DND-41 (cell line): ENCODE measurements at regions not wholly inside any gene's neighbourhood (a gene's known extent, or its start where the extent isn't known, plus 50 kb on each side); places are given as distances from the start of the nearest gene placed in this dataset.

Source experiments
- ATAC-seq: fragments of 200-7000 bp; cut with Tn5 transposase; 3 replicates; pipeline ENCODE4 v1.9.1; 2021; ENCODE audit warnings: low read depth; ENCODE audit not compliant: insufficient read depth
- DNase-seq: peaks from one replicate; pipeline ENCODE4 v3.0.0-alpha.2; 2020
- H2AFZ ChIP-seq: 2 replicates; pipeline ENCODE4 v1.6.0; 2012; ENCODE audit warnings: low read depth, low read length
- H3K27ac ChIP-seq: 2 replicates; pipeline ENCODE4 v1.5.1; 2012; ENCODE audit warnings: low read length, inconsistent platforms
- H3K27me3 ChIP-seq: fragments of 200-600 bp; sonication (generic); 2 replicates; pipeline ENCODE4 v1.6.0; 2012; ENCODE audit warnings: low read length, mild to moderate bottlenecking, inconsistent platforms; ENCODE audit not compliant: insufficient read depth, poor library complexity
- H3K36me3 ChIP-seq: 2 replicates; pipeline ENCODE4 v1.5.1; 2012; ENCODE audit warnings: low read length, inconsistent platforms; ENCODE audit not compliant: insufficient read depth
- H3K4me1 ChIP-seq: 2 replicates; pipeline ENCODE4 v1.5.1; 2012; ENCODE audit warnings: mild to moderate bottlenecking, low read length; ENCODE audit not compliant: insufficient read depth
- H3K4me2 ChIP-seq: 2 replicates; pipeline ENCODE4 v1.6.0; 2012; ENCODE audit warnings: mild to moderate bottlenecking, moderate library complexity, low read length, inconsistent platforms; ENCODE audit not compliant: insufficient read depth
- H3K4me3 ChIP-seq, 2 experiments: fragments of 200-600 bp in 1 of 2; shearing (Covaris generic) in 1 of 2; 2 replicates each; pipeline ENCODE4 v1.5.1; 2012 to 2016; ENCODE audit warnings: inconsistent platforms in 2 of 2, low read length in 2 of 2, mild to moderate bottlenecking in 2 of 2, low read depth in 1 of 2, moderate library complexity in 1 of 2
- H3K79me2 ChIP-seq: 2 replicates; pipeline ENCODE4 v1.6.0; 2012; ENCODE audit warnings: low read length, inconsistent platforms; ENCODE audit not compliant: insufficient read depth
- H3K9ac ChIP-seq: 2 replicates; pipeline ENCODE4 v1.6.0; 2012; ENCODE audit warnings: low read depth, mild to moderate bottlenecking, inconsistent platforms, low read length, moderate library complexity
- H3K9me3 ChIP-seq: 2 replicates; pipeline ENCODE4 v1.5.1; 2012; ENCODE audit warnings: low read length, moderate library complexity, mild to moderate bottlenecking, inconsistent platforms; ENCODE audit not compliant: insufficient read depth, severe bottlenecking
- H4K20me1 ChIP-seq: 2 replicates; pipeline ENCODE4 v1.6.0; 2012; ENCODE audit warnings: low read length; ENCODE audit not compliant: insufficient read depth
- EZH2 ChIP-seq: IDR thresholded peaks from 3 replicates; pipeline ENCODE4 v1.6.1; 2012; ENCODE audit warnings: borderline replicate concordance, low read depth, mild to moderate bottlenecking, moderate library complexity, low read length, inconsistent platforms; ENCODE audit not compliant: severe bottlenecking
- TF ChIP-seq, protein P1 (sequence below): IDR thresholded peaks from 2 replicates; pipeline ENCODE4 v1.5.1; 2012; ENCODE audit warnings: borderline replicate concordance, low read length, moderate library complexity, mild to moderate bottlenecking; ENCODE audit not compliant: poor library complexity, severe bottlenecking; ENCODE audit errors: extremely low read depth

- ATAC-seq (no peak), DNase-seq (no peak)
- TF ChIP-seq EZH2: no peak
- TF ChIP-seq, protein P1, sequence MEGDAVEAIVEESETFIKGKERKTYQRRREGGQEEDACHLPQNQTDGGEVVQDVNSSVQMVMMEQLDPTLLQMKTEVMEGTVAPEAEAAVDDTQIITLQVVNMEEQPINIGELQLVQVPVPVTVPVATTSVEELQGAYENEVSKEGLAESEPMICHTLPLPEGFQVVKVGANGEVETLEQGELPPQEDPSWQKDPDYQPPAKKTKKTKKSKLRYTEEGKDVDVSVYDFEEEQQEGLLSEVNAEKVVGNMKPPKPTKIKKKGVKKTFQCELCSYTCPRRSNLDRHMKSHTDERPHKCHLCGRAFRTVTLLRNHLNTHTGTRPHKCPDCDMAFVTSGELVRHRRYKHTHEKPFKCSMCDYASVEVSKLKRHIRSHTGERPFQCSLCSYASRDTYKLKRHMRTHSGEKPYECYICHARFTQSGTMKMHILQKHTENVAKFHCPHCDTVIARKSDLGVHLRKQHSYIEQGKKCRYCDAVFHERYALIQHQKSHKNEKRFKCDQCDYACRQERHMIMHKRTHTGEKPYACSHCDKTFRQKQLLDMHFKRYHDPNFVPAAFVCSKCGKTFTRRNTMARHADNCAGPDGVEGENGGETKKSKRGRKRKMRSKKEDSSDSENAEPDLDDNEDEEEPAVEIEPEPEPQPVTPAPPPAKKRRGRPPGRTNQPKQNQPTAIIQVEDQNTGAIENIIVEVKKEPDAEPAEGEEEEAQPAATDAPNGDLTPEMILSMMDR: no peak
- Histone ChIP-seq H3K79me2 (no peaks in the 10 kb centered on the region), H4K20me1 (no peaks in the 10 kb centered on the region), H3K4me3 (no peak overlapping the region), H3K36me3 (no peaks in the 10 kb centered on the region), H3K27me3 (no peaks in the 10 kb centered on the region), H2AFZ (no peak overlapping the region), H3K4me2 (no peak overlapping the region), H3K9me3 (no peaks in the 10 kb centered on the region), H3K27ac (peak overlapping the region; percentile 67), H3K4me1 (peaks cover 76% of the 10 kb centered on the region), H3K9ac (no peak overlapping the region)
Observed at GRCh38 chr20:23148731-23149570, 62.8 kb upstream of the CD93 start.

- H3K9me3 ChIP-seq: no peaks in the 10 kb centered on the region
- no peak overlapping the region for H3K4me2 ChIP-seq
- no peak overlapping the region for H3K4me3 ChIP-seq
- H3K27ac ChIP-seq: peak overlapping the region; percentile 49
- H2AFZ ChIP-seq: 0 out of 2 replicates have a peak overlapping the region, but pooled peaks have one; percentile 22
- DNase-seq (no peak), ATAC-seq (no peak)
- peaks cover 80% of the 10 kb centered on the region for H3K4me1 ChIP-seq
- H4K20me1 ChIP-seq: no peaks in the 10 kb centered on the region
- H3K27me3 ChIP-seq: no peaks in the 10 kb centered on the region
- no peaks in the 10 kb centered on the region for H3K79me2 ChIP-seq
- H3K9ac ChIP-seq: no peak overlapping the region
- H3K36me3 ChIP-seq: no peaks in the 10 kb centered on the region
- TF ChIP-seq, protein P1: no peak
- no peak for TF ChIP-seq EZH2
Observed at GRCh38 chr20:23147964-23148730, 62.0 kb upstream of the CD93 start.

- Histone ChIP-seq H3K9me3 (no peaks in the 10 kb centered on the region), H3K9ac (no peak overlapping the region), H4K20me1 (no peaks in the 10 kb centered on the region), H3K27me3 (no peaks in the 10 kb centered on the region), H3K4me3 (no peak overlapping the region), H3K4me1 (peaks cover 80% of the 10 kb centered on the region), H3K27ac (peak overlapping the region; percentile 49), H3K36me3 (no peaks in the 10 kb centered on the region), H3K4me2 (no peak overlapping the region), H3K79me2 (no peaks in the 10 kb centered on the region), H2AFZ (no peak overlapping the region)
- no peak for TF ChIP-seq EZH2
- TF ChIP-seq, protein P1: no peak
- no peak for DNase-seq
- ATAC-seq: no peak
Observed at GRCh38 chr20:23147647-23147963, 61.5 kb upstream of the CD93 start.
